GM23248 (cell line): ENCODE measurements at regions not wholly inside any gene's neighbourhood (a gene's known extent, or its start where the extent isn't known, plus 50 kb on each side); places are given as distances from the start of the nearest gene placed in this dataset.

Experiments used
- DNase-seq: peaks from one replicate; pipeline ENCODE4 v3.0.0-alpha.2; 2015
- H2AFZ ChIP-seq: fragments of 200-600 bp; sonication (generic); 2 replicates; pipeline ENCODE4 v1.6.1; 2016; ENCODE audit warnings: antibody characterized with exemption
- H3F3A ChIP-seq: fragments of 200-600 bp; sonication (generic); 2 replicates; pipeline ENCODE4 v1.6.1; 2016; ENCODE audit warnings: mild to moderate bottlenecking, antibody characterized with exemption, mixed run types; ENCODE audit not compliant: insufficient read depth
- H3K27ac ChIP-seq: fragments of 200-600 bp; sonication (generic); 2 replicates; pipeline ENCODE4 v1.5.1; 2016; ENCODE audit warnings: mild to moderate bottlenecking
- H3K27me3 ChIP-seq: fragments of 200-600 bp; sonication (generic); replicated peaks from 2 replicates; pipeline ENCODE4 v1.6.1; 2016; ENCODE audit warnings: mild to moderate bottlenecking; ENCODE audit not compliant: insufficient read depth
- H3K36me3 ChIP-seq: fragments of 200-600 bp; sonication (generic); 2 replicates; pipeline ENCODE4 v1.6.1; 2016; ENCODE audit warnings: low read depth, mild to moderate bottlenecking
- H3K4me1 ChIP-seq: fragments of 200-600 bp; sonication (generic); 2 replicates; pipeline ENCODE4 v1.6.1; 2016; ENCODE audit warnings: mild to moderate bottlenecking; ENCODE audit not compliant: insufficient read depth
- H3K4me2 ChIP-seq: fragments of 200-600 bp; sonication (generic); one replicate; pipeline ENCODE4 v1.6.1; 2016; ENCODE audit warnings: mild to moderate bottlenecking; ENCODE audit not compliant: unreplicated experiment
- H3K4me3 ChIP-seq: fragments of 200-600 bp; sonication (generic); 2 replicates; pipeline ENCODE4 v1.5.1; 2016; ENCODE audit warnings: mild to moderate bottlenecking
- H3K79me2 ChIP-seq: fragments of 200-600 bp; sonication (generic); 2 replicates; pipeline ENCODE4 v1.6.1; 2016; ENCODE audit warnings: mild to moderate bottlenecking; ENCODE audit not compliant: insufficient read depth
- H3K9ac ChIP-seq: fragments of 200-600 bp; sonication (generic); 2 replicates; pipeline ENCODE4 v1.6.1; 2016; ENCODE audit warnings: mild to moderate bottlenecking
- H3K9me2 ChIP-seq: fragments of 200-600 bp; sonication (generic); 2 replicates; pipeline ENCODE4 v1.6.1; 2016; ENCODE audit warnings: mixed run types, mild to moderate bottlenecking, moderate library complexity; ENCODE audit not compliant: insufficient read depth
- H3K9me3 ChIP-seq: fragments of 200-600 bp; sonication (generic); one replicate; pipeline ENCODE4 v1.6.1; 2017; ENCODE audit warnings: low read depth
- H4K20me1 ChIP-seq: fragments of 200-600 bp; sonication (generic); 2 replicates; pipeline ENCODE4 v1.6.0; 2016; ENCODE audit not compliant: insufficient read depth
- EZH2 ChIP-seq: fragments of 200-600 bp; sonication (generic); IDR thresholded peaks from 2 replicates; pipeline ENCODE4 v1.6.1; 2018; ENCODE audit warnings: antibody characterized with exemption, mild to moderate bottlenecking; ENCODE audit not compliant: insufficient read depth, poor library complexity, severe bottlenecking
- EZH2phosphoT487 ChIP-seq: fragments of 200-600 bp; sonication (generic); IDR thresholded peaks from 2 replicates; pipeline ENCODE4 v1.6.1; 2018; ENCODE audit warnings: antibody characterized with exemption, moderate library complexity, mild to moderate bottlenecking, low read depth; ENCODE audit not compliant: insufficient read depth
- WGBS, 2 experiments: methylation state at CpG; one replicate each; pipeline ENCODE4 v1.1.6; 2015 to 2017; ENCODE audit warnings: low lambda C conversion rate in 2 of 2, low coverage in 1 of 2; ENCODE audit errors: missing lambda C conversion rate in 2 of 2; 5-methylcytosine and 5-hydroxymethylcytosine counted together
- in situ Hi-C: fragments of 300-500 bp; cut with MboI; formaldehyde crosslinking; loops from 2 replicates; pipeline ENCODE4 v1.15.0; 2020

GRCh38 chr13:61247149-61247936 lies 168.3 kb downstream of the PCDH20 start:
- Histone ChIP-seq H3K9me3 (no peaks in the 10 kb centered on the region), H3F3A (no peaks in the 10 kb centered on the region), H3K9ac (no peak overlapping the region), H3K36me3 (no peaks in the 10 kb centered on the region), H3K4me2 (no peak overlapping the region), H3K9me2 (no peaks in the 10 kb centered on the region), H3K27me3 (no peaks in the 10 kb centered on the region), H3K4me3 (no peak overlapping the region), H3K79me2 (no peaks in the 10 kb centered on the region), H4K20me1 (no peaks in the 10 kb centered on the region), H3K27ac (no peak overlapping the region), H3K4me1 (no peaks in the 10 kb centered on the region), H2AFZ (no peak overlapping the region)
- WGBS, 2 experiments, result 18 to 27% methylated on average over 6 of the region's 6 CpGs
- TF ChIP-seq EZH2phosphoT487 (no peak), EZH2 (no peak)
- in situ Hi-C loops, result no loop called here
- no peak for DNase-seq

GRCh38 chr13:61246351-61246750 lies 169.3 kb downstream of the PCDH20 start:
- no peaks in the 10 kb centered on the region for H4K20me1 ChIP-seq
- 29 to 36% methylated on average over 2 of the region's 2 CpGs for WGBS, 2 experiments
- H3K4me1 ChIP-seq, result no peaks in the 10 kb centered on the region
- H3K4me2 ChIP-seq, result no peak overlapping the region
- H3K4me3 ChIP-seq, result no peak overlapping the region
- in situ Hi-C loops, result no loop called here
- no peaks in the 10 kb centered on the region for H3K27me3 ChIP-seq
- H3K79me2 ChIP-seq, result no peaks in the 10 kb centered on the region
- TF ChIP-seq EZH2 (no peak), EZH2phosphoT487 (no peak)
- no peaks in the 10 kb centered on the region for H3K9me2 ChIP-seq
- H3K9ac ChIP-seq, result no peak overlapping the region
- no peaks in the 10 kb centered on the region for H3K36me3 ChIP-seq
- H2AFZ ChIP-seq, result no peak overlapping the region
- no peak for DNase-seq
- no peak overlapping the region for H3K27ac ChIP-seq
- no peaks in the 10 kb centered on the region for H3F3A ChIP-seq
- H3K9me3 ChIP-seq, result no peaks in the 10 kb centered on the region

GRCh38 chr13:61215601-61216000 lies 200.0 kb downstream of the PCDH20 start:
- no peaks in the 10 kb centered on the region for H3K9me3 ChIP-seq
- H3K9ac ChIP-seq, result no peak overlapping the region
- no peak overlapping the region for H3K27ac ChIP-seq
- no peaks in the 10 kb centered on the region for H3K36me3 ChIP-seq
- in situ Hi-C loops, result no loop called here
- H3K4me1 ChIP-seq, result no peaks in the 10 kb centered on the region
- H4K20me1 ChIP-seq, result no peaks in the 10 kb centered on the region
- no peak for DNase-seq
- H3K27me3 ChIP-seq, result no peaks in the 10 kb centered on the region
- no peak for TF ChIP-seq EZH2phosphoT487
- no peak for TF ChIP-seq EZH2
- no peak overlapping the region for H2AFZ ChIP-seq
- no peak overlapping the region for H3K4me2 ChIP-seq
- H3F3A ChIP-seq, result no peaks in the 10 kb centered on the region
- 20 to 21% methylated on average over 3 of the region's 3 CpGs for WGBS, 2 experiments
- no peaks in the 10 kb centered on the region for H3K9me2 ChIP-seq
- no peaks in the 10 kb centered on the region for H3K79me2 ChIP-seq
- no peak overlapping the region for H3K4me3 ChIP-seq

- no peak overlapping the region for H3K4me3 ChIP-seq
- no peaks in the 10 kb centered on the region for H3F3A ChIP-seq
- H3K27me3 ChIP-seq, result no peaks in the 10 kb centered on the region
- H3K4me2 ChIP-seq, result no peak overlapping the region
- in situ Hi-C loops, result no loop called here
- no peaks in the 10 kb centered on the region for H4K20me1 ChIP-seq
- no peak overlapping the region for H3K27ac ChIP-seq
- no peaks in the 10 kb centered on the region for H3K36me3 ChIP-seq
- 0 to 3% methylated on average over 3 of the region's 3 CpGs for WGBS, 2 experiments
- no peak overlapping the region for H2AFZ ChIP-seq
- TF ChIP-seq EZH2phosphoT487 (no peak), EZH2 (no peak)
- H3K4me1 ChIP-seq, result no peaks in the 10 kb centered on the region
- no peak overlapping the region for H3K9ac ChIP-seq
- H3K9me3 ChIP-seq, result no peaks in the 10 kb centered on the region
- no peaks in the 10 kb centered on the region for H3K79me2 ChIP-seq
- no peak for DNase-seq
- H3K9me2 ChIP-seq, result no peaks in the 10 kb centered on the region
These were observed 200.5 kb downstream of the PCDH20 start for GRCh38 chr13:61215116-61215515.
